Sigmoid colon (tissue), 4 donors: ENCODE measurements at regions not wholly inside any gene's neighbourhood (a gene's known extent, or its start where the extent isn't known, plus 50 kb on each side); places are given as distances from the start of the nearest gene placed in this dataset.

Experiments used
- EP300 ChIP-seq, 4 donors: sonication (generic); formaldehyde crosslinking; IDR thresholded peaks; one replicate each; pipeline ENCODE4 v1.6.1; 2017; ENCODE audit warnings: antibody characterized with exemption in 4 of 4
- POLR2A ChIP-seq, 2 donors: fragments of 450-650 bp; IDR thresholded peaks; one replicate each; pipeline ENCODE4 v1.6.1; 2016; ENCODE audit warnings: antibody characterized with exemption in 2 of 2, mild to moderate bottlenecking in 2 of 2, moderate library complexity in 2 of 2

DNA sequence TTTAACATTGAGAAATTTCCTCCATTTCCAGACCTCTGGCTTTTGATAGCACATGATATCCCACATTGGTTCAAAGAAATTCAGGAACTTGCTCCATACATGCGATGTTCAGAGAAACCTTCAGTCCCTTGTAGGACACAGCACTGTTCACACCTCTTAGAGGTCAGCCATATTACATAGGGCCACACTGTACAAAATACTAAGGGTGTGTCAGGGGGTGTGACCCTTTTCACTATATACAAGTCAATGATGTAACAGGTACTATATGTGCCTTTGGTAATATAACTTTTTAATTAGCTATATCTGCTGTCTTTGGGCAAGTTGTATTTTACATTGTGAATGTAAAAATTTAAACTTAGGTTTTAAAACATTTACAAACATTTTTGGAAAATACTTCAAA lies 505.5 kb downstream of the ENC1 start:
- TF ChIP-seq EP300 (IDR thresholded peaks at IDR 0.05) (no peak), POLR2A (IDR thresholded peaks at IDR 0.05) (no peak)
